Endothelial cell (in vitro differentiated cells): ENCODE measurements at regions not wholly inside any gene's neighbourhood (a gene's known extent, or its start where the extent isn't known, plus 50 kb on each side); places are given as distances from the start of the nearest gene placed in this dataset.
"Not testable (repeated sequence)": the region's sequence is repeated elsewhere in the genome, so short reads cannot be mapped to it uniquely, and the experiment has no call there.

Experiments
- DNase-seq: peaks from one replicate; pipeline ENCODE4 v3.0.0; 2021; ENCODE audit warnings: low spot score
- H3K27ac Mint-ChIP-seq: one replicate; pipeline ENCODE4 v1.8.0; 2021; ENCODE audit warnings: mixed read lengths, inconsistent platforms; ENCODE audit not compliant: unreplicated experiment
- H3K27me3 Mint-ChIP-seq: one replicate; pipeline ENCODE4 v1.8.0; 2021; ENCODE audit warnings: mild to moderate bottlenecking, moderate library complexity, mixed read lengths, inconsistent platforms; ENCODE audit not compliant: unreplicated experiment
- H3K36me3 Mint-ChIP-seq: one replicate; pipeline ENCODE4 v1.8.0; 2021; ENCODE audit warnings: mild to moderate bottlenecking, low read depth, mixed read lengths, inconsistent platforms; ENCODE audit not compliant: unreplicated experiment
- H3K4me1 Mint-ChIP-seq: one replicate; pipeline ENCODE4 v1.8.0; 2021; ENCODE audit warnings: mild to moderate bottlenecking, mixed read lengths, inconsistent platforms; ENCODE audit not compliant: unreplicated experiment
- H3K4me3 Mint-ChIP-seq: one replicate; pipeline ENCODE4 v1.8.0; 2021; ENCODE audit warnings: mild to moderate bottlenecking, mixed read lengths, inconsistent platforms; ENCODE audit not compliant: unreplicated experiment
- H3K9me3 Mint-ChIP-seq: one replicate; pipeline ENCODE4 v1.8.0; 2021; ENCODE audit warnings: mixed read lengths, inconsistent platforms; ENCODE audit not compliant: unreplicated experiment
- CTCF ChIP-seq: fragments of 200-600 bp; sonication (generic); IDR thresholded peaks from one replicate; pipeline ENCODE4 v1.5.0; 2021; ENCODE audit warnings: antibody characterized with exemption; ENCODE audit not compliant: unreplicated experiment

- Mint-ChIP-seq H3K9me3 (peaks cover 4% of the 10 kb centered on the region), H3K27me3 (no peaks in the 10 kb centered on the region), H3K4me1 (no peaks in the 10 kb centered on the region), H3K27ac (no peak overlapping the region), H3K36me3 (no peaks in the 10 kb centered on the region), H3K4me3 (no peak overlapping the region)
- DNase-seq, result no peak
- TF ChIP-seq CTCF, result no peak
Measured at GRCh38 chr7:79923953-79924352, 210.7 kb upstream of the GNAI1 start.

- Mint-ChIP-seq H3K4me3 (no peak overlapping the region), H3K27me3 (peaks cover 3% of the 10 kb centered on the region), H3K27ac (no peak overlapping the region), H3K36me3 (no peaks in the 10 kb centered on the region), H3K4me1 (no peaks in the 10 kb centered on the region), H3K9me3 (peaks cover 4% of the 10 kb centered on the region)
- DNase-seq, result no peak
- TF ChIP-seq CTCF, result no peak
Measured at GRCh38 chr7:79922894-79923293, 211.7 kb upstream of the GNAI1 start.

GRCh38 chr7:79921976-79922375, 212.7 kb upstream of the GNAI1 start:
- Mint-ChIP-seq H3K27me3 (peaks cover 3% of the 10 kb centered on the region), H3K36me3 (no peaks in the 10 kb centered on the region), H3K4me1 (no peaks in the 10 kb centered on the region), H3K27ac (no peak overlapping the region), H3K4me3 (no peak overlapping the region), H3K9me3 (peaks cover 4% of the 10 kb centered on the region)
- no peak for TF ChIP-seq CTCF
- no peak for DNase-seq

- not testable (repeated sequence) for H3K27me3 Mint-ChIP-seq, H3K9me3 Mint-ChIP-seq, H3K36me3 Mint-ChIP-seq, H3K4me3 Mint-ChIP-seq, H3K27ac Mint-ChIP-seq, H3K4me1 Mint-ChIP-seq, DNase-seq
Measured at GRCh38 chr7:79918632-79919031, 216.0 kb upstream of the GNAI1 start.

GRCh38 chr7:79915346-79915745, 219.3 kb upstream of the GNAI1 start:
- H3K27me3 Mint-ChIP-seq, H3K27ac Mint-ChIP-seq, H3K4me3 Mint-ChIP-seq, H3K4me1 Mint-ChIP-seq, DNase-seq, H3K9me3 Mint-ChIP-seq, H3K36me3 Mint-ChIP-seq: not testable (repeated sequence)

GRCh38 chr7:79912213-79912633, 222.4 kb upstream of the GNAI1 start:
- Mint-ChIP-seq H3K27ac (no peak overlapping the region), H3K36me3 (no peaks in the 10 kb centered on the region), H3K4me1 (no peaks in the 10 kb centered on the region), H3K9me3 (no peaks in the 10 kb centered on the region), H3K4me3 (no peak overlapping the region), H3K27me3 (no peaks in the 10 kb centered on the region)
- TF ChIP-seq CTCF, result no peak
- no peak for DNase-seq
